H9 (cell line): ENCODE measurements at regions not wholly inside any gene's neighbourhood (a gene's known extent, or its start where the extent isn't known, plus 50 kb on each side); places are given as distances from the start of the nearest gene placed in this dataset.
"Not testable (repeated sequence)": the region's sequence is repeated elsewhere in the genome, so short reads cannot be mapped to it uniquely, and the experiment has no call there.

Experiments used
- DNase-seq: peaks from one replicate; pipeline ENCODE4 v3.0.0-alpha.2; 2017
- H2AFZ ChIP-seq: one replicate; pipeline ENCODE4 v1.6.1; 2013; ENCODE audit warnings: mild to moderate bottlenecking, low read length, control low read depth, moderate library complexity
- H2AK5ac ChIP-seq: 2 replicates; pipeline ENCODE4 v1.6.1; 2013; ENCODE audit warnings: low read length, control low read depth, mixed read lengths; ENCODE audit not compliant: insufficient read length
- H2BK120ac ChIP-seq: one replicate; pipeline ENCODE4 v1.6.1; 2013; ENCODE audit warnings: low read depth, mild to moderate bottlenecking, low read length, control low read depth, inconsistent platforms; ENCODE audit not compliant: poor library complexity, severe bottlenecking
- H2BK12ac ChIP-seq: 2 replicates; pipeline ENCODE4 v1.6.1; 2013; ENCODE audit warnings: low read length, control low read depth, mixed read lengths, low read depth; ENCODE audit not compliant: insufficient read length
- H2BK15ac ChIP-seq: 2 replicates; pipeline ENCODE4 v1.6.1; 2013; ENCODE audit warnings: low read depth, low read length, control low read depth
- H2BK20ac ChIP-seq: one replicate; pipeline ENCODE4 v1.6.1; 2013; ENCODE audit warnings: low read depth, mild to moderate bottlenecking, low read length, control low read depth, inconsistent platforms; ENCODE audit not compliant: poor library complexity, severe bottlenecking
- H2BK5ac ChIP-seq: 2 replicates; pipeline ENCODE4 v1.6.1; 2013; ENCODE audit warnings: low read length, control low read depth, mixed read lengths; ENCODE audit not compliant: insufficient read length
- H3K14ac ChIP-seq: 2 replicates; pipeline ENCODE4 v1.6.1; 2013; ENCODE audit warnings: low read length, control low read depth; ENCODE audit not compliant: insufficient read depth
- H3K18ac ChIP-seq: 2 replicates; pipeline ENCODE4 v1.6.1; 2013; ENCODE audit warnings: low read depth, mild to moderate bottlenecking, mixed read lengths, low read length, control low read depth; ENCODE audit not compliant: insufficient read length
- H3K23ac ChIP-seq: 2 replicates; pipeline ENCODE4 v1.6.1; 2013; ENCODE audit warnings: low read length, control low read depth, mixed read lengths, low read depth; ENCODE audit not compliant: insufficient read length
- H3K23me2 ChIP-seq: 2 replicates; pipeline ENCODE4 v1.6.1; 2013; ENCODE audit warnings: low read depth, mild to moderate bottlenecking, mixed read lengths, low read length, control low read depth; ENCODE audit not compliant: insufficient read length, poor library complexity, severe bottlenecking
- H3K27ac ChIP-seq: 2 replicates; pipeline ENCODE4 v1.5.1; 2013; ENCODE audit warnings: low read length, control low read depth, mixed read lengths, low read depth; ENCODE audit not compliant: insufficient read length
- H3K27me3 ChIP-seq: 2 replicates; pipeline ENCODE4 v1.6.1; 2013; ENCODE audit warnings: low read length, control low read depth, inconsistent platforms; ENCODE audit not compliant: insufficient read depth
- H3K4ac ChIP-seq: 2 replicates; pipeline ENCODE4 v1.6.1; 2013; ENCODE audit warnings: low read depth, mild to moderate bottlenecking, control low read depth, inconsistent platforms, low read length, moderate library complexity
- H3K4me1 ChIP-seq: 2 replicates; pipeline ENCODE4 v1.6.1; 2013; ENCODE audit warnings: low read length, control low read depth, inconsistent platforms; ENCODE audit not compliant: insufficient read depth
- H3K4me2 ChIP-seq: 2 replicates; pipeline ENCODE4 v1.6.1; 2013; ENCODE audit warnings: low read length, control low read depth, mixed read lengths; ENCODE audit not compliant: insufficient read length, insufficient read depth
- H3K56ac ChIP-seq: 2 replicates; pipeline ENCODE4 v1.6.1; 2013; ENCODE audit warnings: low read depth, mild to moderate bottlenecking, mixed read lengths, low read length, control low read depth; ENCODE audit not compliant: insufficient read length
- H3K79me1 ChIP-seq: 2 replicates; pipeline ENCODE4 v1.6.1; 2013; ENCODE audit warnings: low read depth, mild to moderate bottlenecking, moderate library complexity, low read length, control low read depth, inconsistent platforms; ENCODE audit not compliant: insufficient read depth, poor library complexity, severe bottlenecking
- H3K79me2 ChIP-seq: 2 replicates; pipeline ENCODE4 v1.6.1; 2013; ENCODE audit warnings: low read length, control low read depth, inconsistent platforms; ENCODE audit not compliant: insufficient read depth
- H3K9ac ChIP-seq: 2 replicates; pipeline ENCODE4 v1.6.1; 2013; ENCODE audit warnings: low read length, control low read depth, mixed read lengths; ENCODE audit not compliant: insufficient read length; ENCODE audit errors: extremely low read depth
- H3K9me3 ChIP-seq: one replicate; pipeline ENCODE4 v1.6.1; 2013; ENCODE audit warnings: low read depth, low read length, inconsistent platforms; ENCODE audit not compliant: control insufficient read depth
- H3T11ph ChIP-seq: one replicate; pipeline ENCODE4 v1.6.1; 2013; ENCODE audit warnings: mild to moderate bottlenecking, low read length, control low read depth, inconsistent platforms
- H4K20me1 ChIP-seq: one replicate; pipeline ENCODE4 v1.6.1; 2013; ENCODE audit not compliant: control insufficient read depth, insufficient read length, insufficient read depth
- H4K5ac ChIP-seq: 2 replicates; pipeline ENCODE4 v1.6.1; 2013; ENCODE audit warnings: low read depth, mild to moderate bottlenecking, mixed read lengths, low read length, control low read depth; ENCODE audit not compliant: insufficient read length
- H4K8ac ChIP-seq: replicated peaks from 2 replicates; pipeline ENCODE4 v1.6.1; 2013; ENCODE audit warnings: low read length, control low read depth, mixed read lengths, low read depth; ENCODE audit not compliant: insufficient read length
- H4K91ac ChIP-seq: 2 replicates; pipeline ENCODE4 v1.6.1; 2013; ENCODE audit warnings: low read depth, mild to moderate bottlenecking, moderate library complexity, mixed read lengths, low read length, control low read depth; ENCODE audit not compliant: insufficient read length
- H3K27ac Mint-ChIP-seq, 3 experiments: 2 replicates in 2 of 3; 3 replicates in 1 of 3; pipeline ENCODE4 v1.8.0; 2020 to 2021; ENCODE audit warnings: mixed read lengths in 3 of 3, mild to moderate bottlenecking in 1 of 3, moderate library complexity in 1 of 3
- H3K27me3 Mint-ChIP-seq: 2 replicates; pipeline ENCODE4 v1.8.0; 2021; ENCODE audit warnings: low read depth, mild to moderate bottlenecking, moderate library complexity, mixed read lengths
- H3K36me3 Mint-ChIP-seq, 3 experiments: 2 replicates in 2 of 3; 3 replicates in 1 of 3; pipeline ENCODE4 v1.8.0; 2020 to 2021; ENCODE audit warnings: low read depth in 3 of 3, mixed read lengths in 3 of 3; ENCODE audit not compliant: insufficient read depth in 1 of 3
- H3K4me1 Mint-ChIP-seq, 2 experiments: 2 replicates each; pipeline ENCODE4 v1.8.0; 2020; ENCODE audit warnings: mixed read lengths in 2 of 2
- H3K4me3 Mint-ChIP-seq, 2 experiments: 2 replicates in 1 of 2; 3 replicates in 1 of 2; pipeline ENCODE4 v1.8.0; 2020 to 2021; ENCODE audit warnings: mild to moderate bottlenecking in 2 of 2, mixed read lengths in 2 of 2, moderate library complexity in 1 of 2
- H3K9me3 Mint-ChIP-seq, 2 experiments: 2 replicates in 1 of 2; 3 replicates in 1 of 2; pipeline ENCODE4 v1.8.0; 2020; ENCODE audit warnings: mild to moderate bottlenecking in 2 of 2, mixed read lengths in 2 of 2, moderate library complexity in 1 of 2
- WGBS: extraction: QIAGEN DNeasy Blood & Tissue Kit; methylation state at CpG from one replicate; pipeline ENCODE4 v1.1.7; 2013; ENCODE audit warnings: missing lambda C conversion rate, low lambda C conversion rate, mixed read lengths; ENCODE audit not compliant: insufficient read length; ENCODE audit errors: extremely low coverage; 5-methylcytosine and 5-hydroxymethylcytosine counted together

DNA sequence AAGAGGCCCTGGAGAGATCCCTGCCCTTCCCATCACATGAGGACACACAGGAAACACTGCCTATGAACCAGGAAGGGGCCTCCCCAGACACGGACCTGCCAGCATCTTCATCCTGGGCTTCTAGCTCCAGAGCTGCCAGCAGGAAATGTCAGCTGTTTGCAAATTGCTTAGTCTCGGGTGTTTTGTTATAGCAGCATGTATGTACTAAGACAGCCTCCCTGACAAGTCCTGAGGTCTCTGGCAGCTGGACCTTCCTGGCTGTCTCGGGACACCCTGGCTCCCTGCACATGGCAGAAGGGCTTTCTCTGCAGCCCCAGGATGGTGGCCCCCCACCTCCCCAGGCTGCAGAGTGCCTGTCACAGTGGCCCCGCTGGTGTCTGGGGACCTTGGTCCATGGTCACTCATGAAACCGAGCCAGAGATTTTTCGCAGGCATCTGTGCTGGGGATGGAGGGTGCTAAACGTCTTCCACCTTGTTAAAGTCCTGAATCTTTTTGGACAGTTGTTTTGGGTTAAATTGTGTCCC is 153.4 kb downstream of the NPIPB11 start:
- H3K4me1 ChIP-seq, H2BK12ac ChIP-seq, H2BK120ac ChIP-seq, H3K9me3 ChIP-seq, H3K4me2 ChIP-seq, H3K27me3 Mint-ChIP-seq, H4K5ac ChIP-seq, H3K23ac ChIP-seq, H3K79me2 ChIP-seq, H3K18ac ChIP-seq, H3K23me2 ChIP-seq, H3T11ph ChIP-seq, H3K79me1 ChIP-seq, H2BK15ac ChIP-seq, H2BK20ac ChIP-seq, H3K4me3 Mint-ChIP-seq, H3K36me3 Mint-ChIP-seq, H3K27ac Mint-ChIP-seq, H3K14ac ChIP-seq, H3K27me3 ChIP-seq, H4K91ac ChIP-seq, H3K9me3 Mint-ChIP-seq, H3K27ac ChIP-seq, H2AK5ac ChIP-seq, H3K4ac ChIP-seq, H2BK5ac ChIP-seq, H3K56ac ChIP-seq, H2AFZ ChIP-seq, H4K8ac ChIP-seq, H4K20me1 ChIP-seq, DNase-seq, H3K9ac ChIP-seq: not testable (repeated sequence)
- WGBS: no CpG with 5 or more reads among the region's 7 CpGs
- peaks cover 11 to 21% of the 10 kb centered on the region in 2 experiments for H3K4me1 Mint-ChIP-seq

DNA sequence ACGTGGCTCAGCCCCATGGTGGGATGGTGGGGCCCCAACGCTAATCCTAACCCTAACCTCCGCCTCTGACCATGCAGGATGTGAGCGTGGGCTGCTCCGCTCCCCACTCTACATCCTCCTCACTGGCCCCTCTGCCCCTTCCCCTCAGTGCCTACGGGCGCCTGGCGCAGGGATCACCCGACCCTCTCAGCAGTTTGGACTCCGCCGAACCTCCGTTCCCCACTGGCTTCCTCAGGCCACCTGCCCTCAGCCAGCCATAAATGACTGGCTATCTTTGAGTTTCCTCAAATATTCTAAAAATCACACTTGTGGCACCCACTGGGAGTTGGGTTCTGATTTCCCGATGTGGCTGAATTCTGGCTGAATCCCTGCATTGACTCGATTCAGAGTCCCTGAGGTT is 154.2 kb downstream of the NPIPB11 start:
- H2BK12ac ChIP-seq, H3K4me1 ChIP-seq, DNase-seq: not testable (repeated sequence)

More for the DNA sequence above, 154.2 kb downstream of the NPIPB11 start:
- not testable (repeated sequence) for H3K9me3 ChIP-seq, H3K79me1 ChIP-seq, H3K79me2 ChIP-seq, H4K8ac ChIP-seq, H3T11ph ChIP-seq, H3K27me3 ChIP-seq, H4K20me1 ChIP-seq, H3K23ac ChIP-seq, H3K18ac ChIP-seq, H3K4me2 ChIP-seq, H2AFZ ChIP-seq, H2BK120ac ChIP-seq, H3K23me2 ChIP-seq, H3K9ac ChIP-seq, H3K27ac ChIP-seq, H3K4me3 Mint-ChIP-seq, H3K4ac ChIP-seq, H3K36me3 Mint-ChIP-seq, H3K9me3 Mint-ChIP-seq, H2BK5ac ChIP-seq, H4K91ac ChIP-seq, H2BK15ac ChIP-seq, H2BK20ac ChIP-seq, H2AK5ac ChIP-seq, H4K5ac ChIP-seq, H3K27me3 Mint-ChIP-seq, H3K56ac ChIP-seq, H3K27ac Mint-ChIP-seq, H3K14ac ChIP-seq
- WGBS: no CpG with 5 or more reads among the region's 14 CpGs
- H3K4me1 Mint-ChIP-seq: peaks cover 11 to 21% of the 10 kb centered on the region in 2 experiments
